ENCODE measurements at regions not wholly inside any gene's neighbourhood (a gene's known extent, or its start where the extent isn't known, plus 50 kb on each side); places are given as distances from the start of the nearest gene placed in this dataset.

- no peak overlapping the region for H3K4me3 ChIP-seq (ENCODE audit: severe bottlenecking)
- TF ChIP-seq CTCF (IDR thresholded peaks at IDR 0.05; ENCODE audit: poor library complexity, severe bottlenecking), result no peak
- ATAC-seq (ENCODE audit: low read depth) (no peak), DNase-seq (ENCODE audit: low spot score) (no peak)
- no peaks in the 10 kb centered on the region for H3K27me3 ChIP-seq (ENCODE audit: insufficient read depth, poor library complexity, severe bottlenecking)
- no peaks in the 10 kb centered on the region for H3K9me3 ChIP-seq (ENCODE audit: severe bottlenecking)
- no peaks in the 10 kb centered on the region for H3K4me1 ChIP-seq (ENCODE audit: insufficient read depth, poor library complexity, severe bottlenecking)
- no peaks in the 10 kb centered on the region for H3K36me3 ChIP-seq (ENCODE audit: low read depth)
- H3K27ac ChIP-seq (ENCODE audit: poor library complexity, severe bottlenecking), result no peak overlapping the region
Measured at GRCh38 chr4:180768610-180769009, 1474.6 kb upstream of the TENM3 start.

- Histone ChIP-seq H3K27ac (ENCODE audit: poor library complexity, severe bottlenecking) (no peak overlapping the region), H3K27me3 (ENCODE audit: insufficient read depth, poor library complexity, severe bottlenecking) (no peaks in the 10 kb centered on the region), H3K36me3 (ENCODE audit: low read depth) (no peaks in the 10 kb centered on the region), H3K4me1 (ENCODE audit: insufficient read depth, poor library complexity, severe bottlenecking) (no peaks in the 10 kb centered on the region), H3K4me3 (ENCODE audit: severe bottlenecking) (no peak overlapping the region), H3K9me3 (ENCODE audit: severe bottlenecking) (no peaks in the 10 kb centered on the region)
- DNase-seq (ENCODE audit: low spot score) (no peak), ATAC-seq (ENCODE audit: low read depth) (no peak)
- no peak for TF ChIP-seq CTCF (IDR thresholded peaks at IDR 0.05; ENCODE audit: poor library complexity, severe bottlenecking)
Measured at GRCh38 chr4:180769791-180770190, 1473.4 kb upstream of the TENM3 start.

- ATAC-seq (ENCODE audit: low read depth) (no peak), DNase-seq (ENCODE audit: low spot score) (no peak)
- Histone ChIP-seq H3K27ac (ENCODE audit: poor library complexity, severe bottlenecking) (no peak overlapping the region), H3K9me3 (ENCODE audit: severe bottlenecking) (no peaks in the 10 kb centered on the region), H3K4me1 (ENCODE audit: insufficient read depth, poor library complexity, severe bottlenecking) (no peaks in the 10 kb centered on the region), H3K27me3 (ENCODE audit: insufficient read depth, poor library complexity, severe bottlenecking) (no peaks in the 10 kb centered on the region), H3K36me3 (ENCODE audit: low read depth) (no peaks in the 10 kb centered on the region), H3K4me3 (ENCODE audit: severe bottlenecking) (no peak overlapping the region)
- TF ChIP-seq CTCF (IDR thresholded peaks at IDR 0.05; ENCODE audit: poor library complexity, severe bottlenecking), result no peak
Measured at GRCh38 chr4:180770265-180770664, 1472.9 kb upstream of the TENM3 start.

- Histone ChIP-seq H3K4me3 (ENCODE audit: severe bottlenecking) (no peak overlapping the region), H3K9me3 (ENCODE audit: severe bottlenecking) (no peaks in the 10 kb centered on the region), H3K27me3 (ENCODE audit: insufficient read depth, poor library complexity, severe bottlenecking) (no peaks in the 10 kb centered on the region), H3K4me1 (ENCODE audit: insufficient read depth, poor library complexity, severe bottlenecking) (no peaks in the 10 kb centered on the region), H3K36me3 (ENCODE audit: low read depth) (no peaks in the 10 kb centered on the region), H3K27ac (ENCODE audit: poor library complexity, severe bottlenecking) (no peak overlapping the region)
- ATAC-seq (ENCODE audit: low read depth) (no peak), DNase-seq (ENCODE audit: low spot score) (no peak)
- TF ChIP-seq CTCF (IDR thresholded peaks at IDR 0.05; ENCODE audit: poor library complexity, severe bottlenecking), result no peak
Measured at GRCh38 chr4:180784940-180785339, 1458.3 kb upstream of the TENM3 start.

GRCh38 chr4:180788729-180789128, 1454.5 kb upstream of the TENM3 start:
- Histone ChIP-seq H3K9me3 (ENCODE audit: severe bottlenecking) (no peaks in the 10 kb centered on the region), H3K4me1 (ENCODE audit: insufficient read depth, poor library complexity, severe bottlenecking) (no peaks in the 10 kb centered on the region), H3K36me3 (ENCODE audit: low read depth) (no peaks in the 10 kb centered on the region), H3K4me3 (ENCODE audit: severe bottlenecking) (no peak overlapping the region), H3K27me3 (ENCODE audit: insufficient read depth, poor library complexity, severe bottlenecking) (no peaks in the 10 kb centered on the region), H3K27ac (ENCODE audit: poor library complexity, severe bottlenecking) (no peak overlapping the region)
- DNase-seq (ENCODE audit: low spot score), result no peak
- TF ChIP-seq CTCF (IDR thresholded peaks at IDR 0.05; ENCODE audit: poor library complexity, severe bottlenecking), result no peak
- no peak for ATAC-seq (ENCODE audit: low read depth)

Data from RWPE2 (cell line).